SH-SY5Y (cell line): ENCODE measurements at regions not wholly inside any gene's neighbourhood (a gene's known extent, or its start where the extent isn't known, plus 50 kb on each side); places are given as distances from the start of the nearest gene placed in this dataset.

ENCODE experiments used
- GATA2 ChIP-seq: IDR thresholded peaks from 2 replicates; pipeline ENCODE4 v1.6.1; 2011; ENCODE audit warnings: mild to moderate bottlenecking, low read depth, low read length
- GATA3 ChIP-seq: IDR thresholded peaks from 2 replicates; pipeline ENCODE4 v1.6.1; 2011; ENCODE audit warnings: low read depth, mild to moderate bottlenecking, low read length, moderate library complexity

GRCh38 chr14:27077710-27078109 lies 479.9 kb upstream of the NOVA1 start:
- TF ChIP-seq GATA3 (no peak), GATA2 (no peak)

GRCh38 chr14:27078191-27078590 lies 480.4 kb upstream of the NOVA1 start:
- TF ChIP-seq GATA2 = no peak
- no peak for TF ChIP-seq GATA3

GRCh38 chr14:27079716-27080115 lies 481.9 kb upstream of the NOVA1 start:
- TF ChIP-seq GATA2 (no peak), GATA3 (no peak)

GRCh38 chr14:27085500-27085899 lies 487.7 kb upstream of the NOVA1 start:
- TF ChIP-seq GATA3 (no peak), GATA2 (no peak)

- TF ChIP-seq GATA3 (no peak), GATA2 (no peak)
These were observed 492.9 kb upstream of the NOVA1 start for GRCh38 chr14:27090716-27091115.

GRCh38 chr14:27091973-27092372 lies 494.1 kb upstream of the NOVA1 start:
- TF ChIP-seq GATA3 (no peak), GATA2 (no peak)

GRCh38 chr14:27096091-27096490 lies 498.3 kb upstream of the NOVA1 start:
- TF ChIP-seq GATA3 (no peak), GATA2 (no peak)

GRCh38 chr14:27098451-27098850 lies 500.6 kb upstream of the NOVA1 start:
- TF ChIP-seq GATA3 = no peak
- no peak for TF ChIP-seq GATA2

GRCh38 chr14:27114180-27114579 lies 516.3 kb upstream of the NOVA1 start:
- TF ChIP-seq GATA2 = no peak
- no peak for TF ChIP-seq GATA3

- TF ChIP-seq GATA3 (no peak), GATA2 (no peak)
These were observed 525.3 kb upstream of the NOVA1 start for GRCh38 chr14:27123162-27123561.

GRCh38 chr14:27127838-27128237 lies 530.0 kb upstream of the NOVA1 start:
- TF ChIP-seq GATA2 (no peak), GATA3 (no peak)

- TF ChIP-seq GATA3 (no peak), GATA2 (no peak)
These were observed 536.4 kb upstream of the NOVA1 start for GRCh38 chr14:27134200-27134599.

- TF ChIP-seq GATA2 = no peak
- no peak for TF ChIP-seq GATA3
These were observed 547.3 kb upstream of the NOVA1 start for GRCh38 chr14:27145170-27145569.

GRCh38 chr14:27148143-27148542 lies 550.3 kb upstream of the NOVA1 start:
- TF ChIP-seq GATA2 (no peak), GATA3 (no peak)

- no peak for TF ChIP-seq GATA3
- no peak for TF ChIP-seq GATA2
These were observed 566.3 kb upstream of the NOVA1 start for GRCh38 chr14:27164139-27164538.

- no peak for TF ChIP-seq GATA3
- no peak for TF ChIP-seq GATA2
These were observed 577.7 kb upstream of the NOVA1 start for GRCh38 chr14:27175489-27175888.

GRCh38 chr14:27181333-27181732 lies 583.5 kb upstream of the NOVA1 start:
- TF ChIP-seq GATA3 (no peak), GATA2 (no peak)

- no peak for TF ChIP-seq GATA3
- no peak for TF ChIP-seq GATA2
These were observed 586.6 kb upstream of the NOVA1 start for GRCh38 chr14:27184427-27184826.

- TF ChIP-seq GATA2 = no peak
- TF ChIP-seq GATA3 = no peak
These were observed 588.2 kb upstream of the NOVA1 start for GRCh38 chr14:27186048-27186447.
